ENCODE measurements at regions not wholly inside any gene's neighbourhood (a gene's known extent, or its start where the extent isn't known, plus 50 kb on each side); places are given as distances from the start of the nearest gene placed in this dataset.

GRCh38 chr3:22612927-22613326, 590.2 kb upstream of the UBE2E2 start (continued):
- no peak for TF ChIP-seq EZH2phosphoT487 (IDR thresholded peaks at IDR 0.05; ENCODE audit: borderline replicate concordance)
- no peak for TF ChIP-seq CTCF (IDR thresholded peaks at IDR 0.05 in 2 of 3, conservative IDR thresholded peaks at IDR 0.05 in 1 of 3; ENCODE audit: borderline replicate concordance in 1 of 3, insufficient read depth in 1 of 3, low read depth in 2 of 3, low read length in 2 of 3)
- no peak for TF ChIP-seq POLR2A (IDR thresholded peaks at IDR 0.05; ENCODE audit: borderline replicate concordance, extremely low read depth, insufficient read depth, insufficient read length)

GRCh38 chr3:22615790-22616189, 587.3 kb upstream of the UBE2E2 start:
- Histone ChIP-seq H2AFZ (ENCODE audit: low read depth, low read length, poor library complexity, severe bottlenecking) (no peak overlapping the region), H3K9me3 (ENCODE audit: control insufficient read depth in 1 of 2, insufficient read depth in 1 of 2, low read depth in 1 of 2, low read length in 2 of 2) (peaks cover 0 to 6% of the 10 kb centered on the region in 2 experiments; a peak in 1 of 4 replicates), H3K4me1 (ENCODE audit: control insufficient read depth in 1 of 2, insufficient read depth in 2 of 2, low read length in 2 of 2) (no peaks in the 10 kb centered on the region), H3K27me3 (ENCODE audit: insufficient read depth, low read length) (no peaks in the 10 kb centered on the region), H3K4me2 (ENCODE audit: low read length) (no peak overlapping the region), H3K79me2 (ENCODE audit: insufficient read depth, low read length) (no peaks in the 10 kb centered on the region), H4K20me1 (ENCODE audit: insufficient read depth) (no peaks in the 10 kb centered on the region), H3K9ac (ENCODE audit: low read length) (no peak overlapping the region), H3K9me2 (ENCODE audit: insufficient read depth) (no peaks in the 10 kb centered on the region), H3K4me3 (replicated peaks in 1 of 2; ENCODE audit: low read depth in 1 of 2, low read length in 2 of 2) (no peak overlapping the region), H3K36me3 (ENCODE audit: control insufficient read depth in 1 of 2, insufficient read depth in 2 of 2, low read length in 2 of 2) (no peaks in the 10 kb centered on the region), H3K27ac (ENCODE audit: low read depth, low read length) (no peak overlapping the region)
- CTCF ChIA-PET, result no interaction called here
- RAD21 ChIA-PET (ENCODE audit: low non-redundant PET in 1 of 2, low total read pairs in 2 of 2, uncharacterized antibody in 2 of 2, unreplicated experiment in 2 of 2), result no interaction called here
- POLR2A ChIA-PET, result no interaction called here
- ATAC-seq (no peak), DNase-seq (ENCODE audit: low read depth, low spot score) (no peak)
- TF ChIP-seq EZH2 (IDR thresholded peaks at IDR 0.05) (no peak), SIN3A (IDR thresholded peaks at IDR 0.05; ENCODE audit: low read depth) (no peak), ZNF274 (IDR thresholded peaks at IDR 0.05; ENCODE audit: low read depth, low read length) (no peak), EZH2phosphoT487 (IDR thresholded peaks at IDR 0.05; ENCODE audit: borderline replicate concordance) (no peak), RAD21 (IDR thresholded peaks at IDR 0.05; ENCODE audit: low read depth) (no peak), SP1 (IDR thresholded peaks at IDR 0.05; ENCODE audit: low read depth) (no peak)
- intact Hi-C loops (cut with micrococcal nuclease), result no loop called here
- no TSS peak for BruUV-seq (replicated peaks)
